Gastrocnemius medialis (tissue), 4 donors: ENCODE measurements at regions not wholly inside any gene's neighbourhood (a gene's known extent, or its start where the extent isn't known, plus 50 kb on each side); places are given as distances from the start of the nearest gene placed in this dataset.
"Not testable (repeated sequence)": the region's sequence is repeated elsewhere in the genome, so short reads cannot be mapped to it uniquely, and the experiment has no call there.

Source experiments
- ATAC-seq, 2 donors: fragments of 150-250 bp; one replicate each; pipeline ENCODE4 v1.9.1; 2016
- DNase-seq, 2 donors: peaks; one replicate each; pipeline ENCODE4 v3.0.0-alpha.2; 2019
- H3K27ac ChIP-seq, 4 donors: fragments of 200-600 bp; sonication (generic); 1 replicate in 1 of 4; 2 replicates in 3 of 4; pipeline ENCODE4 v1.5.1; 2016 to 2018; ENCODE audit warnings: mild to moderate bottlenecking in 2 of 4, moderate library complexity in 1 of 4
- H3K27me3 ChIP-seq, 3 donors: fragments of 200-600 bp; sonication (generic) in 2 of 3; 1 replicate in 1 of 3; 2 replicates in 2 of 3; pipeline versions ENCODE4 v1.5.1 to v1.6.0; 2016 to 2019; ENCODE audit warnings: mild to moderate bottlenecking in 1 of 3, moderate library complexity in 1 of 3
- H3K36me3 ChIP-seq, 2 donors: fragments of 200-600 bp; sonication (generic) in 1 of 2; one replicate each; pipeline ENCODE4 v1.5.1; 2017 to 2018
- H3K4me1 ChIP-seq, 2 donors: fragments of 200-600 bp; sonication (generic) in 1 of 2; one replicate each; pipeline ENCODE4 v1.5.1; 2016 to 2017; ENCODE audit warnings: mild to moderate bottlenecking in 2 of 2
- H3K4me3 ChIP-seq, 4 donors: fragments of 200-600 bp; sonication (generic) in 3 of 4; 1 replicate in 1 of 4; 2 replicates in 3 of 4; pipeline ENCODE4 v1.5.1; 2016 to 2019; ENCODE audit warnings: mild to moderate bottlenecking in 2 of 4
- H3K9me3 ChIP-seq, 3 donors: fragments of 200-600 bp; sonication (generic) in 2 of 3; 1 replicate in 1 of 3; 2 replicates in 2 of 3; pipeline ENCODE4 v1.5.1; 2016 to 2019
- POLR2A ChIP-seq, 2 donors: fragments of 450-650 bp; IDR thresholded peaks; one replicate each; pipeline ENCODE4 v1.6.1; 2017; ENCODE audit warnings: antibody characterized with exemption in 2 of 2, mild to moderate bottlenecking in 2 of 2, moderate library complexity in 2 of 2
- in situ Hi-C, 4 donors: fragments of 200-750 bp; cut with MboI; loops; one replicate each; pipeline versions ENCODE4 v1.15.0 to v1.8.0; 2017; ENCODE audit warnings: low sequenced_read_pairs in 4 of 4
- intact Hi-C: fragments of 100-400 bp; cut with DNase I; formaldehyde crosslinking; loops from one replicate; pipeline ENCODE4 v1.15.1; 2023; ENCODE audit warnings: low total_unique reads
- TF ChIP-seq, protein P1 (sequence below), 5 experiments: fragments of 450-650 bp in 3 of 5; fragments of 200-600 bp in 2 of 5; sonication (generic) in 2 of 5; IDR thresholded peaks in 4 of 5; conservative IDR thresholded peaks in 1 of 5; 1 replicate in 4 of 5; 2 replicates in 1 of 5; pipeline ENCODE4 v1.5.1; 2016 to 2019; ENCODE audit warnings: antibody characterized with exemption in 5 of 5, mild to moderate bottlenecking in 3 of 5, moderate library complexity in 3 of 5

DNA sequence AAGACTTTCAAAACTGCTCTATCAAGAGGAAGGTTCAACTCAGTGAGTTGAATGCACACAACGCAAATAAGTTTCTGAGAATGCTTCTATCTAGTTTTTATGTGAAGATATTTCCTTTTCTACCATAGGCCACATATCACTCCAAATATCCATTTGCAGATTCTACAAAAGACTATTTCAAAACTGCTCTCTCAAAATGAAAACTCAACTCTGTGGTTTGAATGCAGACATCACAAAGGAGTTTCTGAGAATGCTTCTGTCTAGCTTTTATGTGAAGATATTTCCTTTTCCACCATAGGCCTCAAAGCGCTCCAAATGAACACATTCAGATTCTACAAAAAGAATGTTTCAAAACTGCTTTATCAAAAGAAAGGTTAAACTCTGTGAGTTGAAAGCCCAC is 1093.1 kb upstream of the DEFB115 start:
- H3K27ac ChIP-seq, H3K4me1 ChIP-seq, H3K36me3 ChIP-seq, H3K27me3 ChIP-seq, ATAC-seq, H3K4me3 ChIP-seq, DNase-seq, in situ Hi-C loops, H3K9me3 ChIP-seq: not testable (repeated sequence)
- intact Hi-C loops: loop anchor here (2.0 kb wide), 1 partner anchor 20 kb away; no protein-coding TSS in a partner anchor

DNA sequence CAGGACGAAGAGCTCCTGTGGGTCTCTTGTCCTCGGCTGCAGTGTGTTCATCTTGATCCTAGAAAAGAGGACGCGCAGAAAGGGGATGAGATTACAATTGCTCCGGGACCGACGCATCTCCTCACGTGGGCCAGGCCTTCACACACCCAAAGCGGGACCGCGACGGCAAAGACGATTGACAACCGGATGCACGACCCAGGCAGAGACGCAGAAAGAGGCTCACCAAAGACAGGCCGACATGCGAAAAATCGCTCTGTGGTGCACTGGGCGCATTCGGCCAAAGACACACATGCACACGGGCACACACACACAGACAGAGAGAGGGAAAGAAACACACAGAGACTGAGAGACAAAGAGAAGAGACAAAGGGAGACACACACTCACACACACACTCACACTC is 1089.9 kb upstream of the DEFB115 start:
- no peak overlapping the region for H3K27ac ChIP-seq
- no peaks in the 10 kb centered on the region for H3K4me1 ChIP-seq
- H3K36me3 ChIP-seq: no peaks in the 10 kb centered on the region
- intact Hi-C loops (no loop called here), in situ Hi-C loops (no loop called here)
- DNase-seq (no peak), ATAC-seq (no peak)
- no peak overlapping the region for H3K4me3 ChIP-seq
- TF ChIP-seq POLR2A (IDR thresholded peaks at IDR 0.05): no peak
- TF ChIP-seq, protein P1, sequence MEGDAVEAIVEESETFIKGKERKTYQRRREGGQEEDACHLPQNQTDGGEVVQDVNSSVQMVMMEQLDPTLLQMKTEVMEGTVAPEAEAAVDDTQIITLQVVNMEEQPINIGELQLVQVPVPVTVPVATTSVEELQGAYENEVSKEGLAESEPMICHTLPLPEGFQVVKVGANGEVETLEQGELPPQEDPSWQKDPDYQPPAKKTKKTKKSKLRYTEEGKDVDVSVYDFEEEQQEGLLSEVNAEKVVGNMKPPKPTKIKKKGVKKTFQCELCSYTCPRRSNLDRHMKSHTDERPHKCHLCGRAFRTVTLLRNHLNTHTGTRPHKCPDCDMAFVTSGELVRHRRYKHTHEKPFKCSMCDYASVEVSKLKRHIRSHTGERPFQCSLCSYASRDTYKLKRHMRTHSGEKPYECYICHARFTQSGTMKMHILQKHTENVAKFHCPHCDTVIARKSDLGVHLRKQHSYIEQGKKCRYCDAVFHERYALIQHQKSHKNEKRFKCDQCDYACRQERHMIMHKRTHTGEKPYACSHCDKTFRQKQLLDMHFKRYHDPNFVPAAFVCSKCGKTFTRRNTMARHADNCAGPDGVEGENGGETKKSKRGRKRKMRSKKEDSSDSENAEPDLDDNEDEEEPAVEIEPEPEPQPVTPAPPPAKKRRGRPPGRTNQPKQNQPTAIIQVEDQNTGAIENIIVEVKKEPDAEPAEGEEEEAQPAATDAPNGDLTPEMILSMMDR (IDR thresholded peaks at IDR 0.05 in 4 of 5, conservative IDR thresholded peaks at IDR 0.05 in 1 of 5): no peak
- no peaks in the 10 kb centered on the region for H3K9me3 ChIP-seq
- no peaks in the 10 kb centered on the region for H3K27me3 ChIP-seq

DNA sequence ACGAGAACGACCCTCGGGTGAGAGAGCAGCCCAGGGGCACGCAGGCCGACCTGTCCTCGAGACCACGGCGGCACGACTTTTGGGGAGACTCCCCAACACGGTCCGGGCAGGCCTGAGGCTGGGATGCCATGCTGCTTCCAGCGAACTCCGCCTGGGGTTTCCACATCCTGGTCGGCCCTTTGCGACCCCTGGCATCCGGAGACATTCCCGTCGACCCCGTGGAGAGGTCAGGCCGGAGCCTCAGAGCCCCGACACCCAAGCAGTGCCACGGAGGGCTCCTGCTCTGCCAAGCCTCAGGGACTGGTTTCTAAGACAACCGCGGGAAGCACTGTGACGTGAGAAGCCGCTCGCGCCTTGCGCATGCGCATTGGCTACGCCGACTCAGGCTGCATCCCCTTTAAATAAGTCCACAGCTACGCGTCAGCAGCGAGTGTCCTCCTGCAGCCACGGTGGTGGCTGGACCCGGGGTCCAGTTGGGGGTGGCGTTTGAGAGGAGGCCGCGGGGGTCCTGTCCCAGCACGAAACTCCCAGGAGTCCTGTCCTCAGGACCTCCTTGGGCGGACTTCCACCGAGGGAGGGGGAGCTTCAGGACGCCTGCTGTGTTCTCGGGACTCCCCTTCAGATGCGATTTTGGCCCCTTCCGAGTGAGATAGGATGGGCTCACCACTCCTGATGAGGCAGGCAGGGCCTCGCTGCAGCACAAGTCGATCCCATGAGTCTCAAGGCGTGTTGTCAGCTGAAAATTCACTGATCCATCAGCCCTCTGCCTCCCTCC is 1089.3 kb upstream of the DEFB115 start:
- intact Hi-C loops: no loop called here
- no peaks in the 10 kb centered on the region for H3K27me3 ChIP-seq
- H3K4me3 ChIP-seq: no peak overlapping the region
- no peaks in the 10 kb centered on the region for H3K9me3 ChIP-seq
- no peaks in the 10 kb centered on the region for H3K4me1 ChIP-seq
- no peaks in the 10 kb centered on the region for H3K36me3 ChIP-seq
- no peak for ATAC-seq
- H3K27ac ChIP-seq: no peak overlapping the region
- TF ChIP-seq, protein P1 (IDR thresholded peaks at IDR 0.05 in 4 of 5, conservative IDR thresholded peaks at IDR 0.05 in 1 of 5): no peak
- no peak for TF ChIP-seq POLR2A (IDR thresholded peaks at IDR 0.05)
- DNase-seq: no peak
- in situ Hi-C loops: no loop called here

DNA sequence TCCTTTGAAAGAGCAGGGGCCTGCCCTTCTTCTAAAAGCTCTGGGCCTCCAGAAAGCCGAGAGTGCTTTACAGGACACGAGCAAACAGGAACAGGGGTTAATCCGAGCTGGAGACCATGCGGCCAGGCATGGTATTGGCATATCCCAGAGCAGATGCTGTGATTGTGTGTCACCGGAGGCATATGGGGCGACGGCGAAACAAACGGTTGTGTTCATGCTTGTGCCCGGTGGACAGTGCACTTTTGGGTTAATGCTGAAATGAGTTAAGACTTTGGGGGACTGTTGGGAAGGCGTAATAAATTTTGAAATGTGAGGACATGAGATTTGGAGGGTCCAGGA is 1088.7 kb upstream of the DEFB115 start:
- no peaks in the 10 kb centered on the region for H3K27me3 ChIP-seq
- no peak overlapping the region for H3K4me3 ChIP-seq

DNA sequence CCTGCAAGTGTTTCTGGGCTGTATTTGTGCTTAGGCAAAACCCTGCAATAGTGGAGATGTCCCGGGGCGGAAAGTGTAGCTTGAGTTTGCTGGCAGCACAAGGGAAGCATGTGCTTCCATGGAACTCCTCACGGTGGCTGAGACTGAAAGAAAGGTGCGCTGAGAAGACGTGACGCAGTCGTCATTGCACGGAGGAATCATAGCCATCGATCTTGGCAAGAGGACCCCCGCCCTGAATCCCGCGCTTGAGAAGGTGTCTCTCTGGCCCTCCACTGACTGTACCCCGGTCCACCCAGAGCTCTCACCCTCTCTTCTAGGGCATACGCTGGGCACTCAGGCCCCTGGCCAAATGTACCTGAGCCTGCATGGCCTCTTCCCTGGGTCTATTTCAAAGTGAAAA is 1081.8 kb upstream of the DEFB115 start:
- no peaks in the 10 kb centered on the region for H3K27me3 ChIP-seq
- H3K4me1 ChIP-seq: no peaks in the 10 kb centered on the region
- no peak for ATAC-seq
- intact Hi-C loops: no loop called here
- TF ChIP-seq POLR2A (IDR thresholded peaks at IDR 0.05): no peak
- TF ChIP-seq, protein P1 (IDR thresholded peaks at IDR 0.05 in 4 of 5, conservative IDR thresholded peaks at IDR 0.05 in 1 of 5): no peak
- in situ Hi-C loops: no loop called here
- H3K36me3 ChIP-seq: no peaks in the 10 kb centered on the region
- H3K27ac ChIP-seq: no peak overlapping the region
- no peak for DNase-seq
- no peaks in the 10 kb centered on the region for H3K9me3 ChIP-seq
- H3K4me3 ChIP-seq: no peak overlapping the region

More for the DNA sequence above, 1088.7 kb upstream of the DEFB115 start:
- in situ Hi-C loops: no loop called here
- Histone ChIP-seq H3K36me3 (no peaks in the 10 kb centered on the region), H3K9me3 (no peaks in the 10 kb centered on the region), H3K4me1 (no peaks in the 10 kb centered on the region), H3K27ac (no peak overlapping the region)
- DNase-seq (no peak), ATAC-seq (no peak)
- intact Hi-C loops: no loop called here
- no peak for TF ChIP-seq POLR2A (IDR thresholded peaks at IDR 0.05)
- TF ChIP-seq, protein P1 (IDR thresholded peaks at IDR 0.05 in 4 of 5, conservative IDR thresholded peaks at IDR 0.05 in 1 of 5): no peak

DNA sequence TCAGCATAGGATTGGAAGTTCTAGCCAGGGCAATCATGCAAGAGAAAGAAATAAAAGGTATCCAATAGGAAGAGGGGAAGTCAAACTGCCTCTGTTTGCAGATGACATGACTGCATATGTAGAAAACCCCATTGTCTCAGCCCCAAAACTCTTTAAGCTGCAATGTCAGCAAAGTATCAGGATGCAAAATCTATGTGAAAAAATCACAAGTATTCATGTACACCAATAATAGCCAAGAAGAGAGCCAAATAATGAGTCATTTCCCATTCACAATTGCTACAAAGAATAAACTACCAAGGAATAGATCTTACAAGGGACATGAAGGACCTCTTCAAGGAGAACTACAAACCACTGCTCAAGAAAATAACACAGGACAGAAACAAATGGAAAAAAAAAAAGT is 1074.3 kb upstream of the DEFB115 start:
- H3K9me3 ChIP-seq, intact Hi-C loops, DNase-seq, ATAC-seq, in situ Hi-C loops, H3K36me3 ChIP-seq, H3K4me3 ChIP-seq, H3K4me1 ChIP-seq, H3K27me3 ChIP-seq, H3K27ac ChIP-seq: not testable (repeated sequence)

DNA sequence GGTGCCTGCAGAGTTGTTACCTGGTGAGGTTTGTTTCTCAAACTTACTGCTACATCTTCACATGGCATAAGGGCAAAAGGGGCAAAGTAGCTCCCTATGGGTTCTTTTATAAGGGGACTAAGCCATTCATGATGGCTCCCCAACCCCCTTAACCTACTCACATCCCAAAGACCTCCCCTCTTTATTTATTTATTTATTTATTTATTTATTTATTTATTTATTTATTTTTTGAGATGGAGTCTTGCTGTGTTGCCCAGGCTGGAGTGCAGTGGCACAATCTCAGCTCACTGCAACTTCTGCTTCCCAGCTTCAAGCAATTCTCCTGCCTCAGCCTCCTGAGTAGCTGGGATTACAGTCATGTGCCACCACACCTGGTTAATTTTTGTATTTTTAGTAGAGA is 1065.7 kb upstream of the DEFB115 start:
- H3K36me3 ChIP-seq, intact Hi-C loops, DNase-seq, in situ Hi-C loops, H3K4me1 ChIP-seq, H3K9me3 ChIP-seq, ATAC-seq, H3K27ac ChIP-seq, H3K27me3 ChIP-seq, H3K4me3 ChIP-seq: not testable (repeated sequence)

DNA sequence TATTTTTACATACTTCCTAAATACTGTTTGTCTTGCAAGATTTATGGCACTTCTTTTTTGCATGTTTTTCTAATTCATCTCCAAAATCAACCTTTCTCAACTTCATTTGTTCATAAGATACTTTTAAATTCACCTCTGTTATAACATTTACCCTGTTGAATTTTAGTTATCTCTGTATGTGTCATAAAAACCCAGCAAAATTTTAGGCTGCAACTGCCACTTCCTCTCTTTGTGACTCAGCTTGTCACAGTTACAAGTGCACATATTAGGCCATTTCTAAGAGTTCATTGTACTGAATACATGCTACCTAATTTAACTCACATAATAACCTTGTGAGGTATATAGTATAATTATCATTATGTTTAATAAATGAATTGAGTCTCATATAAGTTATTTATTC is 1023.0 kb upstream of the DEFB115 start:
- H3K4me1 ChIP-seq, H3K27ac ChIP-seq, DNase-seq, H3K27me3 ChIP-seq, intact Hi-C loops, in situ Hi-C loops, H3K9me3 ChIP-seq, H3K36me3 ChIP-seq, ATAC-seq, H3K4me3 ChIP-seq: not testable (repeated sequence)
